Left lung (tissue), 4 donors: ENCODE measurements at regions not wholly inside any gene's neighbourhood (a gene's known extent, or its start where the extent isn't known, plus 50 kb on each side); places are given as distances from the start of the nearest gene placed in this dataset.
A peak's percentile ranks its signal among the peaks of the same experiment; 100 is the strongest.

Experiments
- ATAC-seq: fragments of 200-7000 bp; cut with Tn5 transposase; one replicate; pipeline ENCODE4 v1.9.1; 2020; ENCODE audit warnings: moderate library complexity
- DNase-seq, 4 donors: peaks; one replicate each; pipeline ENCODE4 v3.0.0-alpha.2; 2013 to 2020
- H3K27ac ChIP-seq, 2 donors: fragments of 200-600 bp; sonication (generic) in 1 of 2; one replicate each; pipeline versions ENCODE4 v1.5.0 to v1.8.0; 2020 to 2021
- H3K27me3 ChIP-seq, 2 donors: fragments of 200-600 bp; sonication (generic) in 1 of 2; one replicate each; pipeline versions ENCODE4 v1.5.0 to v1.8.0; 2020 to 2021
- H3K36me3 ChIP-seq, 2 donors: fragments of 200-600 bp; sonication (generic) in 1 of 2; one replicate each; pipeline versions ENCODE4 v1.5.0 to v1.8.0; 2020 to 2021
- H3K4me1 ChIP-seq, 2 donors: fragments of 200-600 bp; one replicate each; pipeline ENCODE4 v1.8.0; 2021
- H3K4me3 ChIP-seq, 2 donors: fragments of 200-600 bp; sonication (generic) in 1 of 2; one replicate each; pipeline versions ENCODE4 v1.5.0 to v1.8.0; 2020 to 2021; ENCODE audit warnings: mild to moderate bottlenecking in 1 of 2
- H3K9me3 ChIP-seq, 2 donors: fragments of 200-600 bp; sonication (generic) in 1 of 2; one replicate each; pipeline versions ENCODE4 v1.5.0 to v1.8.0; 2020 to 2021
- CTCF ChIP-seq, 2 donors: fragments of 200-600 bp; sonication (generic) in 1 of 2; IDR thresholded peaks; one replicate each; pipeline versions ENCODE4 v1.5.0 to v1.8.0; 2021; ENCODE audit warnings: antibody characterized with exemption in 2 of 2
- intact Hi-C, 2 donors: fragments of 100-400 bp; cut with DNase I; formaldehyde crosslinking; loops; one replicate each; pipeline versions ENCODE4 v1.11.2 to v1.14.2; 2022
- donor health status: DM: no; HTN: yes; CAD: no.
- donor health status: DM: no; HTN: no; CAD: no.

DNA sequence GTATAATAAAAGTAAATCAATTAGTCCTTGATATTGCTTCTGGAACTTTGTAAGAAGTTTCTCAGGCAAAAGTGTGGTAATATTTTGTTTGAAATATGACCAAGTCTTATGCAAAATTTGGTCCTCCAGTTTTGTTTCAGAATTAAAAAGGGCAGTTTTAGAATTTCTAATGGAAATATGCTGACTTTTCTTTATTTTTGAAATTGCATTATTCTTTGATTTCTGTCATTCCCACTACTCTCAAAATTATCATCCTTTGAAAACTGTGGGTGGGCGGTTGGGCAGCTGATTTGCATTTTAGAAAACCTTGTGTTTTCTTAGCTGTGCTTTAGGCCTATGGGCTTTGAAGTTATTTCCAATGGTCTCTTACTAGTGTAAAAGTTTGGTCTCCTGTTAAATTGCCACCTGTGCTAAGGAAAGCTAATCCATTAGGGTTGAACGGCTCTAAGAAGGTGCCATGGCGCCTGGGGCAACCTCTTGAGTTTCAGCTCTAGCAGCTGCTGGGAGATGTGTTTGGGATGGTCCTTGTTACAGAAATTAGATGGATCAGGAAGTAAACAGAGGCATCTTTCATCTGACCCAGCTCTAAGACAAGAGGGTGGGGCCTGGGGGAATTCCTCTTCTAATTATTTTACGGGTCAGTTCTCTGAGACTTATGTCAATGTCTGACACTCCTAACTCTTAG lies 880.8 kb upstream of the SLC35B3 start:
- H3K36me3 ChIP-seq, result no peaks in the 10 kb centered on the region
- no peak for TF ChIP-seq CTCF (IDR thresholded peaks at IDR 0.05)
- H3K4me1 ChIP-seq, result no peaks in the 10 kb centered on the region
- ATAC-seq (no peak), DNase-seq (no peak)
- no peak overlapping the region for H3K27ac ChIP-seq
- no peaks in the 10 kb centered on the region for H3K9me3 ChIP-seq
- intact Hi-C loops, result no loop called here
- H3K4me3 ChIP-seq, result no peak overlapping the region
- no peaks in the 10 kb centered on the region for H3K27me3 ChIP-seq

GRCh38 chr6:9308284-9308683 lies 872.9 kb upstream of the SLC35B3 start:
- H3K9me3 ChIP-seq, result no peaks in the 10 kb centered on the region
- no peak for TF ChIP-seq CTCF (IDR thresholded peaks at IDR 0.05)
- intact Hi-C loops, result no loop called here

GRCh38 chr6:9307786-9308185 lies 872.4 kb upstream of the SLC35B3 start:
- intact Hi-C loops, result no loop called here
- ATAC-seq (no peak), DNase-seq (no peak)
- Histone ChIP-seq H3K9me3 (no peaks in the 10 kb centered on the region), H3K4me1 (no peaks in the 10 kb centered on the region), H3K27me3 (no peaks in the 10 kb centered on the region), H3K4me3 (no peak overlapping the region), H3K36me3 (no peaks in the 10 kb centered on the region), H3K27ac (no peak overlapping the region)
- no peak for TF ChIP-seq CTCF (IDR thresholded peaks at IDR 0.05)

More at GRCh38 chr6:9308284-9308683, 872.9 kb upstream of the SLC35B3 start:
- no peaks in the 10 kb centered on the region for H3K36me3 ChIP-seq
- H3K27me3 ChIP-seq, result no peaks in the 10 kb centered on the region
- H3K27ac ChIP-seq, result no peak overlapping the region
- DNase-seq (no peak), ATAC-seq (peak; percentile 44)
- no peak overlapping the region for H3K4me3 ChIP-seq
- H3K4me1 ChIP-seq, result no peaks in the 10 kb centered on the region

- H3K27me3 ChIP-seq, result no peaks in the 10 kb centered on the region
- no peak overlapping the region for H3K27ac ChIP-seq
- DNase-seq, result no peak
- H3K36me3 ChIP-seq, result no peaks in the 10 kb centered on the region
- no peak for ATAC-seq
- H3K4me1 ChIP-seq, result no peaks in the 10 kb centered on the region
- H3K4me3 ChIP-seq, result no peak overlapping the region
- TF ChIP-seq CTCF (IDR thresholded peaks at IDR 0.05), result no peak
- intact Hi-C loops, result no loop called here
- no peaks in the 10 kb centered on the region for H3K9me3 ChIP-seq
These were observed 871.8 kb upstream of the SLC35B3 start for GRCh38 chr6:9307187-9307586.

DNA sequence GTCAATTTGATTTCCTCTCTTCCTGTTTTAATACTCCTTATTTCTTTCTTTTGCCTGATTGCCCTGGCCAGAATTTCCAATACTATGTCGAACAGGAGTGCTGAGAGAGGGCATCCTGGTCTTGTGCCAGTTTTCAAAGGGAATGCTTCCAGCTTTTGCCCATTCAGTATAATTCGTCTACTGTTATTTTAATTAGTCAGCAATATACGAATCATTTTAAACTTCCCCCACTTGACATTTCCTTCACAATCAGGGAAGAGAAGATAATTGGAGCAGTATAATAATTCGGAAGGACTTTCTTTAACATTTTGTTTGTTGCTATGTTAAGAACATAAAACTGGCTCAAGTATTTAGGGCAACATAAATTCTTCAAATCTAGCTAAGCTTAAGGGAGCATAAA lies 860.3 kb upstream of the SLC35B3 start:
- Histone ChIP-seq H3K9me3 (peaks cover 0 to 9% of the 10 kb centered on the region in 2 donors), H3K4me3 (no peak overlapping the region), H3K4me1 (no peaks in the 10 kb centered on the region), H3K36me3 (no peaks in the 10 kb centered on the region), H3K27me3 (no peaks in the 10 kb centered on the region), H3K27ac (no peak overlapping the region)
- DNase-seq, result no peak
- ATAC-seq, result no peak
- no peak for TF ChIP-seq CTCF (IDR thresholded peaks at IDR 0.05)
- intact Hi-C loops, result no loop called here
